Thyroid gland (tissue), 4 donors: ENCODE measurements at regions not wholly inside any gene's neighbourhood (a gene's known extent, or its start where the extent isn't known, plus 50 kb on each side); places are given as distances from the start of the nearest gene placed in this dataset.

Experiments
- POLR2A ChIP-seq, 2 donors: fragments of 450-650 bp; IDR thresholded peaks; one replicate each; pipeline ENCODE4 v1.6.1; 2017; ENCODE audit warnings: antibody characterized with exemption in 2 of 2, mild to moderate bottlenecking in 2 of 2, moderate library complexity in 1 of 2
- TF ChIP-seq, protein P1 (sequence below), 6 experiments: fragments of 200-600 bp in 3 of 6; fragments of 450-650 bp in 3 of 6; sonication (generic) in 3 of 6; IDR thresholded peaks; one replicate each; pipeline ENCODE4 v1.5.1; 2016 to 2019; ENCODE audit warnings: antibody characterized with exemption in 6 of 6, mild to moderate bottlenecking in 2 of 6, inconsistent platforms in 1 of 6, moderate library complexity in 1 of 6

DNA sequence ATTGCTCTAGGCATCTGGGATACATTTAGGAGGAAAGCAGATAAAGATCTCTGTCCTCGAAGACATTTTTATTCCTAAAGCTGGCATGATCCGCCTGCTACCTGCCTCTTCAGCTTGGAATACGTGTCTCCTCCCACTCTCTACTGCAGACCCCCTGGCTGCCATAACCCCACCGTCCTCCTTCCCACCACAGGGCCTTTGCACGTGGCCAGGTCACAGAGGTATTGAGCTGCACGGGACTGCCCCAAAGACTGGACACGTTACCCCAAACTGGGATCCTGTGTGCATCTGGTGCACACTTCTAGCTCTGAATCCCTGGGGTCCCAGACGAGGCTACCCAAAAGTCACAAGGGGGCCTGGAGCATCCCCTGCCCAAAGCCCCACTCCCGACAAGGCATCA is 351.2 kb upstream of the EEF2KMT start:
- TF ChIP-seq, protein P1, sequence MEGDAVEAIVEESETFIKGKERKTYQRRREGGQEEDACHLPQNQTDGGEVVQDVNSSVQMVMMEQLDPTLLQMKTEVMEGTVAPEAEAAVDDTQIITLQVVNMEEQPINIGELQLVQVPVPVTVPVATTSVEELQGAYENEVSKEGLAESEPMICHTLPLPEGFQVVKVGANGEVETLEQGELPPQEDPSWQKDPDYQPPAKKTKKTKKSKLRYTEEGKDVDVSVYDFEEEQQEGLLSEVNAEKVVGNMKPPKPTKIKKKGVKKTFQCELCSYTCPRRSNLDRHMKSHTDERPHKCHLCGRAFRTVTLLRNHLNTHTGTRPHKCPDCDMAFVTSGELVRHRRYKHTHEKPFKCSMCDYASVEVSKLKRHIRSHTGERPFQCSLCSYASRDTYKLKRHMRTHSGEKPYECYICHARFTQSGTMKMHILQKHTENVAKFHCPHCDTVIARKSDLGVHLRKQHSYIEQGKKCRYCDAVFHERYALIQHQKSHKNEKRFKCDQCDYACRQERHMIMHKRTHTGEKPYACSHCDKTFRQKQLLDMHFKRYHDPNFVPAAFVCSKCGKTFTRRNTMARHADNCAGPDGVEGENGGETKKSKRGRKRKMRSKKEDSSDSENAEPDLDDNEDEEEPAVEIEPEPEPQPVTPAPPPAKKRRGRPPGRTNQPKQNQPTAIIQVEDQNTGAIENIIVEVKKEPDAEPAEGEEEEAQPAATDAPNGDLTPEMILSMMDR (IDR thresholded peaks at IDR 0.05): no peak
- no peak for TF ChIP-seq POLR2A (IDR thresholded peaks at IDR 0.05)
